ENCODE measurements at regions not wholly inside any gene's neighbourhood (a gene's known extent, or its start where the extent isn't known, plus 50 kb on each side); places are given as distances from the start of the nearest gene placed in this dataset.

DNA sequence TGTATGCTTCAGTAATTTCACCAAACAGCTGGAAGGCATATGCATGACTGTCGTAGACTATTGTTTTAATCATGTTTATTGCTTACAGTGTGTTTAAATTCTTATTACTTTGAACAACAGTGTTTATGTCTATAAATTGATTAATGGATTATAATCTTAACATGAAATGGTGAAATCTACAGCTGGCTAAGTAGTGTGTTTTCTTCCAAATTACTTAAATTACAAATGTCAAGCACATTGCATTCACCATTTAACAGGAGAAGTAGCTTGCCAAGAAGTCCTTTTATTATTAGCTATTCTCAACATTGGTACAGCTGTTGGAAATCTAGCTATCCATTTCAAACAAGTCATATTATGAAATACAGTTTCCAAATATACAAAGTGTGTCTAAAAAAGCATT, 849.3 kb upstream of the PCDH10 start:
- TF ChIP-seq, protein P1, sequence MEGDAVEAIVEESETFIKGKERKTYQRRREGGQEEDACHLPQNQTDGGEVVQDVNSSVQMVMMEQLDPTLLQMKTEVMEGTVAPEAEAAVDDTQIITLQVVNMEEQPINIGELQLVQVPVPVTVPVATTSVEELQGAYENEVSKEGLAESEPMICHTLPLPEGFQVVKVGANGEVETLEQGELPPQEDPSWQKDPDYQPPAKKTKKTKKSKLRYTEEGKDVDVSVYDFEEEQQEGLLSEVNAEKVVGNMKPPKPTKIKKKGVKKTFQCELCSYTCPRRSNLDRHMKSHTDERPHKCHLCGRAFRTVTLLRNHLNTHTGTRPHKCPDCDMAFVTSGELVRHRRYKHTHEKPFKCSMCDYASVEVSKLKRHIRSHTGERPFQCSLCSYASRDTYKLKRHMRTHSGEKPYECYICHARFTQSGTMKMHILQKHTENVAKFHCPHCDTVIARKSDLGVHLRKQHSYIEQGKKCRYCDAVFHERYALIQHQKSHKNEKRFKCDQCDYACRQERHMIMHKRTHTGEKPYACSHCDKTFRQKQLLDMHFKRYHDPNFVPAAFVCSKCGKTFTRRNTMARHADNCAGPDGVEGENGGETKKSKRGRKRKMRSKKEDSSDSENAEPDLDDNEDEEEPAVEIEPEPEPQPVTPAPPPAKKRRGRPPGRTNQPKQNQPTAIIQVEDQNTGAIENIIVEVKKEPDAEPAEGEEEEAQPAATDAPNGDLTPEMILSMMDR (IDR thresholded peaks at IDR 0.05 in 8 of 11, conservative IDR thresholded peaks at IDR 0.05 in 3 of 11): no peak
- no peak for TF ChIP-seq POLR2A (IDR thresholded peaks at IDR 0.05)
- TF ChIP-seq POLR2AphosphoS5 (IDR thresholded peaks at IDR 0.05): no peak
- Histone ChIP-seq H3K27ac (no peak overlapping the region), H3K9me3 (no peaks in the 10 kb centered on the region), H3K4me3 (no peak overlapping the region), H3K36me3 (no peaks in the 10 kb centered on the region), H3K27me3 (replicated peaks in 1 of 7) (no peaks in the 10 kb centered on the region), H3K4me1 (no peaks in the 10 kb centered on the region)
- WGBS, 5 donors: 63 to 80% (median 71%) methylated on average over 1 of the region's 1 CpG
- DNase-seq: no peak
- intact Hi-C loops (cut with DNase I; ENCODE audit: low total_unique reads): no loop called here

DNA sequence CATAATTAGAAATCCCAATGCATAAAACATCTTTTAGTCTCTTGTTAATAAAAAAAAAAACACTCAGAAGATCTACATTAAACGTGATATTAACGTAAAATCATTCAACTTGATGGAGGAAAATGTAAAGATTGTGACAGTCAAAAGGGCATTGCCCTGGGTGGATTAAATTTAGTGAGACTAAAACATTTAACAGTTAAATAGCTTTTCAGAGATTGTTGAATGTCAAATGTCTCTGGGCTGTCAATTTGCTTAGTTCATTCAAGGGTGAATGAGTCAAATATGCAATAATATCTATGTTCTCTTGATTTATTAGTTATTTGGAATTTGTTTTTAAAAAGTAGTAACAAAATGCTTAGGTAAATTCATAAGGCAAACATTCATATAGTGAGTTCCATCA, 836.6 kb upstream of the PCDH10 start:
- 74 to 87% (median 81%) methylated on average over 2 of the region's 2 CpGs for WGBS, 5 donors
- no peak for DNase-seq
- no peak overlapping the region for H3K4me3 ChIP-seq
- peaks cover 0 to 6% (median 0%) of the 10 kb centered on the region in 8 donors for H3K9me3 ChIP-seq
- intact Hi-C loops (cut with DNase I; ENCODE audit: low total_unique reads): no loop called here
- no peak overlapping the region for H3K27ac ChIP-seq
- H3K36me3 ChIP-seq: no peaks in the 10 kb centered on the region
- no peak for TF ChIP-seq POLR2AphosphoS5 (IDR thresholded peaks at IDR 0.05)
- no peak for TF ChIP-seq POLR2A (IDR thresholded peaks at IDR 0.05)
- TF ChIP-seq, protein P1 (IDR thresholded peaks at IDR 0.05 in 8 of 11, conservative IDR thresholded peaks at IDR 0.05 in 3 of 11): no peak
- H3K4me1 ChIP-seq: no peaks in the 10 kb centered on the region
- H3K27me3 ChIP-seq (replicated peaks in 1 of 7): no peaks in the 10 kb centered on the region

DNA sequence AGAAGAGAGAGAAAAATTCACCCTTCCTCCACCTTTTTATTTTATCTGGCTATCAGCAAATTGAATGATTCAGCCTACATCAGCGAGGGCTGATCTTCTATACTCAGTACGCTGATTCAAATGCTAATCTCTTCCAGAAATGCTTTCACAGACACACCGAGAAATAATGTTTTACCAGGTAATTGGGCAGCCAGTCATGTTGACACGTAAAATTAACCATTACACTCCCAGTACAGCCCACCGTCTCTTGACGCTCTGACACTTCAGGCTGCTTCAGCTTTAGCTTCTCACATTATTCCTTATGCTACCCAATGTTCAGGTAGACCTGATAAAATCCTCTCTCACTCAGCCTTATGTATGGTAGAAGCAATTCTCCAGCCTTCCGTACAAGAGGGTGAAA, 835.2 kb upstream of the PCDH10 start:
- intact Hi-C loops (cut with DNase I; ENCODE audit: low total_unique reads): no loop called here

DNA sequence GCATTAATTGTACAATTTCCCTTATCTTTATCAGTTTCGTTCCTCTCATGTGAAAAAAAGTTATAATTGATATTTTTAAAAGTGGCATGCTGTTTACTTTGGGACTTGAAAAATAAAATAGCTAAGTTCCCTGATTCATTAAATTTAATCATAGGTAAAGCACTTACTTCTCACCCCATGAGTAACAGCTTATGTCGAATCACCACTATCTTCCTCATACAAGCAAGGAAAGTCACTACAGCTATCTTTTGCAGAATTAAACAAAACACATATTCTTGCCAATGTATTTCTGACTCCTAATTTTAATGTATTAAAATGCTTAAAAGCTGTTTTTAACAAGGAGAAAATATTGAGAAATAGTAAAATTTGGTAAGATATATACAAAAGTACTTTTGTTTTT, 832.4 kb upstream of the PCDH10 start:
- no peaks in the 10 kb centered on the region for H3K27me3 ChIP-seq (replicated peaks in 1 of 7)
- H3K27ac ChIP-seq: no peak overlapping the region
- DNase-seq: no peak
- WGBS, 5 donors: 85 to 96% (median 87%) methylated on average over 2 of the region's 2 CpGs
- intact Hi-C loops (cut with DNase I; ENCODE audit: low total_unique reads): no loop called here
- TF ChIP-seq POLR2A (IDR thresholded peaks at IDR 0.05): no peak
- TF ChIP-seq, protein P1 (IDR thresholded peaks at IDR 0.05 in 8 of 11, conservative IDR thresholded peaks at IDR 0.05 in 3 of 11): no peak
- H3K4me1 ChIP-seq: no peaks in the 10 kb centered on the region
- H3K36me3 ChIP-seq: no peaks in the 10 kb centered on the region
- H3K4me3 ChIP-seq: no peak overlapping the region
- peaks cover 0 to 6% (median 0%) of the 10 kb centered on the region in 8 donors for H3K9me3 ChIP-seq

More for the DNA sequence above, 835.2 kb upstream of the PCDH10 start:
- H3K4me3 ChIP-seq: no peak overlapping the region
- no peaks in the 10 kb centered on the region for H3K4me1 ChIP-seq
- no peaks in the 10 kb centered on the region for H3K36me3 ChIP-seq
- no peak overlapping the region for H3K27ac ChIP-seq
- DNase-seq: no peak
- WGBS, 5 donors: 85 to 94% (median 91%) methylated on average over 7 of the region's 7 CpGs
- no peaks in the 10 kb centered on the region for H3K27me3 ChIP-seq (replicated peaks in 1 of 7)
- TF ChIP-seq, protein P1 (IDR thresholded peaks at IDR 0.05 in 8 of 11, conservative IDR thresholded peaks at IDR 0.05 in 3 of 11): no peak
- TF ChIP-seq POLR2AphosphoS5 (IDR thresholded peaks at IDR 0.05): no peak
- no peak for TF ChIP-seq POLR2A (IDR thresholded peaks at IDR 0.05)
- peaks cover 0 to 2% (median 0%) of the 10 kb centered on the region in 8 donors for H3K9me3 ChIP-seq

All from spleen (tissue), 11 donors.